H1 (cell line): ENCODE measurements at regions not wholly inside any gene's neighbourhood (a gene's known extent, or its start where the extent isn't known, plus 50 kb on each side); places are given as distances from the start of the nearest gene placed in this dataset.

Experiments
- CTCF ChIA-PET: fragments of 300-600 bp; sonication (Branson Sonifier 250); formaldehyde crosslinking; loops from one replicate; lab custom pipeline; 2021; ENCODE audit not compliant: partially characterized antibody; lab: Charles Lee
- POLR2A ChIA-PET: fragments of 300-600 bp; sonication (Branson Sonifier 250); formaldehyde crosslinking; loops from one replicate; lab custom pipeline; 2021; ENCODE audit warnings: inconsistent platforms; ENCODE audit not compliant: partially characterized antibody; lab: Charles Lee
- DNase-seq, 2 experiments: peaks; one replicate each; pipeline versions ENCODE4 v3.0.0 to v3.0.0-alpha.2; 2010 to 2022; ENCODE audit warnings: low spot score in 2 of 2, low read depth in 1 of 2, mixed read lengths in 1 of 2
- FAIRE-seq: peaks from 2 replicates; lab custom pipeline; 2011; peaks lifted over from hg19 to GRCh38; lab: Jason Lieb, UNC
- H2AFZ ChIP-seq: 2 replicates; pipeline ENCODE4 v1.8.1; 2012; ENCODE audit warnings: low read length, inconsistent platforms
- H2AK5ac ChIP-seq: 2 replicates; pipeline ENCODE4 v1.6.1; 2013; ENCODE audit warnings: low read depth, low read length
- H2BK120ac ChIP-seq: replicated peaks from 2 replicates; pipeline ENCODE3; 2013; ENCODE audit warnings: low read depth, low read length, inconsistent platforms
- H2BK12ac ChIP-seq: 2 replicates; pipeline ENCODE4 v1.6.1; 2013; ENCODE audit warnings: low read depth, low read length
- H2BK15ac ChIP-seq: 2 replicates; pipeline ENCODE4 v1.6.1; 2013; ENCODE audit warnings: low read length
- H2BK20ac ChIP-seq: 2 replicates; pipeline ENCODE4 v1.6.1; 2013; ENCODE audit warnings: low read length
- H2BK5ac ChIP-seq: 2 replicates; pipeline ENCODE4 v1.6.1; 2013; ENCODE audit warnings: low read depth, low read length
- H3K14ac ChIP-seq: 2 replicates; pipeline ENCODE4 v1.6.1; 2013; ENCODE audit warnings: inconsistent platforms; ENCODE audit not compliant: insufficient read length
- H3K18ac ChIP-seq: 2 replicates; pipeline ENCODE4 v1.6.1; 2013; ENCODE audit warnings: low read length; ENCODE audit errors: extremely low read depth
- H3K23ac ChIP-seq: 2 replicates; pipeline ENCODE4 v1.6.1; 2013; ENCODE audit warnings: inconsistent platforms; ENCODE audit not compliant: insufficient read length
- H3K23me2 ChIP-seq: 2 replicates; pipeline ENCODE4 v1.6.1; 2013; ENCODE audit warnings: low read depth, low read length
- H3K27ac ChIP-seq: 2 replicates; pipeline ENCODE4 v1.6.1; 2011; ENCODE audit warnings: low read depth, low read length, inconsistent platforms
- H3K27me3 ChIP-seq, 4 experiments: replicated peaks in 1 of 4; 1 replicate in 1 of 4; 2 replicates in 3 of 4; pipeline versions ENCODE4 v1.6.1 to v1.8.1; 2011 to 2013; ENCODE audit warnings: low read length in 3 of 4, mild to moderate bottlenecking in 3 of 4, inconsistent platforms in 2 of 4, mixed read lengths in 2 of 4, moderate library complexity in 1 of 4; ENCODE audit not compliant: control insufficient read depth in 3 of 4, insufficient read depth in 3 of 4; ENCODE audit errors: extremely low read depth in 1 of 4
- H3K36me3 ChIP-seq, 4 experiments: 2 replicates each; pipeline versions ENCODE4 v1.6.1 to v1.8.1; 2011 to 2013; ENCODE audit warnings: mild to moderate bottlenecking in 4 of 4, low read length in 3 of 4, moderate library complexity in 2 of 4, control low read depth in 1 of 4, inconsistent platforms in 1 of 4; ENCODE audit not compliant: insufficient read depth in 4 of 4, control insufficient read depth in 2 of 4
- H3K4ac ChIP-seq: replicated peaks from 2 replicates; pipeline ENCODE3; 2013; ENCODE audit warnings: low read length, low read depth, mixed read lengths, inconsistent platforms; ENCODE audit not compliant: insufficient read length
- H3K4me1 ChIP-seq, 4 experiments: replicated peaks in 1 of 4; 1 replicate in 1 of 4; 2 replicates in 3 of 4; pipeline versions ENCODE4 v1.6.1 to v1.8.1; 2011 to 2013; ENCODE audit warnings: low read length in 3 of 4, inconsistent platforms in 2 of 4, mixed read lengths in 1 of 4; ENCODE audit not compliant: insufficient read depth in 4 of 4, control insufficient read depth in 3 of 4
- H3K4me2 ChIP-seq, 2 experiments: 2 replicates each; pipeline versions ENCODE4 v1.6.1 to v1.8.1; 2011 to 2013; ENCODE audit warnings: low read depth in 2 of 2, low read length in 2 of 2, control low read depth in 1 of 2, inconsistent platforms in 1 of 2, mild to moderate bottlenecking in 1 of 2; ENCODE audit not compliant: insufficient read depth in 1 of 2
- H3K4me3 ChIP-seq, 4 experiments: fragments of 200-600, 300-600 bp in 1 of 4; sonication (generic), shearing (Covaris generic), sonication (Bioruptor Twin) in 1 of 4; 2 replicates each; pipeline versions ENCODE4 v1.5.1 to v1.8.1; 2011 to 2016; ENCODE audit warnings: low read length in 4 of 4, low read depth in 3 of 4, control low read depth in 2 of 4, inconsistent platforms in 2 of 4, mild to moderate bottlenecking in 2 of 4, mixed read lengths in 1 of 4, moderate library complexity in 1 of 4; ENCODE audit not compliant: insufficient read depth in 2 of 4; ENCODE audit errors: extremely low read depth in 1 of 4
- H3K56ac ChIP-seq: replicated peaks from 2 replicates; pipeline ENCODE3; 2013; ENCODE audit warnings: low read depth, mild to moderate bottlenecking, mixed read lengths, low read length, inconsistent platforms; ENCODE audit not compliant: insufficient read length
- H3K79me1 ChIP-seq: 2 replicates; pipeline ENCODE4 v1.6.1; 2013; ENCODE audit warnings: low read depth, low read length, control low read depth
- H3K79me2 ChIP-seq, 2 experiments: 2 replicates each; pipeline versions ENCODE4 v1.6.1 to v1.8.1; 2012 to 2013; ENCODE audit warnings: low read length in 2 of 2, mild to moderate bottlenecking in 2 of 2, inconsistent platforms in 1 of 2; ENCODE audit not compliant: insufficient read depth in 2 of 2, control insufficient read depth in 1 of 2
- H3K9ac ChIP-seq, 4 experiments: replicated peaks in 1 of 4; 1 replicate in 1 of 4; 2 replicates in 3 of 4; pipeline versions ENCODE4 v1.6.1 to v1.8.1; 2011 to 2013; ENCODE audit warnings: low read depth in 3 of 4, low read length in 3 of 4, control low read depth in 2 of 4, mild to moderate bottlenecking in 2 of 4, moderate library complexity in 2 of 4, inconsistent platforms in 1 of 4; ENCODE audit errors: extremely low read depth in 1 of 4
- H3K9me3 ChIP-seq, 2 experiments: 2 replicates each; pipeline versions ENCODE4 v1.6.1 to v1.8.1; 2012 to 2013; ENCODE audit warnings: mild to moderate bottlenecking in 2 of 2, moderate library complexity in 2 of 2, control low read depth in 1 of 2, inconsistent platforms in 1 of 2, low read depth in 1 of 2, low read length in 1 of 2, mixed read lengths in 1 of 2; ENCODE audit not compliant: insufficient read depth in 2 of 2
- H4K20me1 ChIP-seq, 2 experiments: replicated peaks in 1 of 2; 2 replicates each; pipeline versions ENCODE3 to v1.8.1; 2011 to 2013; ENCODE audit warnings: inconsistent platforms in 2 of 2, low read length in 2 of 2, mild to moderate bottlenecking in 1 of 2; ENCODE audit not compliant: insufficient read depth in 2 of 2, control insufficient read depth in 1 of 2
- H4K5ac ChIP-seq: 2 replicates; pipeline ENCODE4 v1.6.1; 2013; ENCODE audit warnings: low read length, low read depth, mixed read lengths, inconsistent platforms; ENCODE audit not compliant: insufficient read length
- H4K8ac ChIP-seq: 2 replicates; pipeline ENCODE4 v1.8.0; 2013; ENCODE audit warnings: mild to moderate bottlenecking, moderate library complexity, low read length, inconsistent platforms; ENCODE audit not compliant: insufficient read depth; ENCODE audit errors: extremely low read depth
- H4K91ac ChIP-seq: replicated peaks from 2 replicates; pipeline ENCODE3; 2013; ENCODE audit warnings: low read length, mixed read lengths, inconsistent platforms; ENCODE audit not compliant: insufficient read length
- ASH2L ChIP-seq: fragments of 200-600, 300-600 bp; sonication (generic); IDR thresholded peaks from one replicate; pipeline ENCODE4 v1.7.1; 2017; ENCODE audit warnings: low read length
- CBX5 ChIP-seq: fragments of 300-800, 300-1000 bp; sonication (generic); IDR thresholded peaks from 2 replicates; pipeline ENCODE4 v1.7.1; 2016; ENCODE audit warnings: antibody characterized with exemption, low read length, low read depth
- CEBPB ChIP-seq: IDR thresholded peaks from 2 replicates; pipeline ENCODE4 v1.6.1; 2012; ENCODE audit warnings: low read depth, low read length
- CHD1 ChIP-seq: IDR thresholded peaks from 2 replicates; pipeline ENCODE4 v1.6.1; 2012; ENCODE audit warnings: low read depth, low read length, improper control_type of control experiment
- CHD2 ChIP-seq: IDR thresholded peaks from 2 replicates; pipeline ENCODE4 v1.6.1; 2012; ENCODE audit warnings: low read length, improper control_type of control experiment
- CREB1 ChIP-seq: IDR thresholded peaks from 2 replicates; pipeline ENCODE4 v1.6.1; 2012; ENCODE audit warnings: inconsistent platforms
- EP300 ChIP-seq, 2 experiments: IDR thresholded peaks; 1 replicate in 1 of 2; 2 replicates in 1 of 2; pipeline ENCODE4 v1.6.1; 2011 to 2012; ENCODE audit warnings: low read depth in 2 of 2, low read length in 2 of 2, mild to moderate bottlenecking in 2 of 2, borderline replicate concordance in 1 of 2, inconsistent platforms in 1 of 2, moderate library complexity in 1 of 2
- GTF2F1 ChIP-seq: IDR thresholded peaks from 2 replicates; pipeline ENCODE4 v1.6.1; 2012; ENCODE audit warnings: low read depth, low read length, improper control_type of control experiment, borderline replicate concordance
- HDAC2 ChIP-seq, 2 experiments: fragments of 300-600 bp in 1 of 2; sonication (generic) in 1 of 2; IDR thresholded peaks; 2 replicates each; pipeline ENCODE4 v1.6.1; 2011 to 2012; ENCODE audit warnings: low read depth in 2 of 2, low read length in 2 of 2, mild to moderate bottlenecking in 2 of 2, moderate library complexity in 2 of 2, borderline replicate concordance in 1 of 2, inconsistent platforms in 1 of 2
- KDM5A ChIP-seq: fragments of 200-600 bp; IDR thresholded peaks from 2 replicates; pipeline ENCODE4 v1.7.1; 2012; ENCODE audit warnings: mild to moderate bottlenecking, low read length, inconsistent platforms, mixed read lengths
- RBBP5 ChIP-seq: IDR thresholded peaks from 2 replicates; pipeline ENCODE4 v1.7.1; 2012; ENCODE audit warnings: low read depth, mild to moderate bottlenecking, inconsistent platforms, low read length, moderate library complexity, borderline replicate concordance
- SIN3A ChIP-seq, 2 experiments: IDR thresholded peaks in 1 of 2; conservative IDR thresholded peaks in 1 of 2; 2 replicates each; pipeline ENCODE4 v1.6.1; 2011 to 2012; ENCODE audit warnings: low read length in 2 of 2, improper control_type of control experiment in 1 of 2, low read depth in 1 of 2, mild to moderate bottlenecking in 1 of 2
- TAF1 ChIP-seq: IDR thresholded peaks from 2 replicates; pipeline ENCODE4 v1.6.1; 2011; ENCODE audit warnings: mild to moderate bottlenecking, low read depth, low read length
- WGBS, 2 experiments: shearing (Covaris generic) in 1 of 2; methylation state at CpG; one replicate each; pipeline versions ENCODE4 v1.1.6 to v1.1.7; 2013 to 2015; ENCODE audit warnings: low lambda C conversion rate in 2 of 2, mixed read lengths in 2 of 2, inconsistent platforms in 1 of 2, low coverage in 1 of 2, missing lambda C conversion rate in 1 of 2; ENCODE audit not compliant: insufficient replicate concordance in 2 of 2, insufficient coverage in 1 of 2, insufficient read length in 1 of 2; ENCODE audit errors: extremely low coverage in 1 of 2, missing lambda C conversion rate in 1 of 2; 5-methylcytosine and 5-hydroxymethylcytosine counted together

GRCh38 chr2:217732992-217733391 lies 269.8 kb downstream of the TNS1 start:
- H3K4me1 ChIP-seq, result no peaks in the 10 kb centered on the region
- 84% methylated on average over 3 of the region's 3 CpGs; no CpG with 5 or more reads in 1 of the 2 experiments for WGBS, 2 experiments
- no peak overlapping the region for H3K18ac ChIP-seq
- H3K9ac ChIP-seq, result no peak overlapping the region
- H2BK120ac ChIP-seq, result no peak overlapping the region
- no peak overlapping the region for H3K4ac ChIP-seq
- H3K23ac ChIP-seq, result no peak overlapping the region
- no peak overlapping the region for H2AK5ac ChIP-seq
- H3K27ac ChIP-seq, result no peak overlapping the region
- H3K79me2 ChIP-seq, result no peaks in the 10 kb centered on the region
- no peak overlapping the region for H3K56ac ChIP-seq
- H2BK12ac ChIP-seq, result no peak overlapping the region
- H4K8ac ChIP-seq, result no peak overlapping the region
- ChIA-PET CTCF (interaction anchor here (0.7 to 2.2 kb wide), 3 partner anchors 21 to 222 kb away, joined by 4 read pairs; no protein-coding TSS in a partner anchor), POLR2A (no interaction called here)
- H3K23me2 ChIP-seq, result no peaks in the 10 kb centered on the region; the same call in 1 of the 2 replicates
- no peak overlapping the region for H3K4me3 ChIP-seq
- no peaks in the 10 kb centered on the region for H3K9me3 ChIP-seq
- H4K5ac ChIP-seq, result no peak overlapping the region
- no peak overlapping the region for H2BK15ac ChIP-seq
- H4K91ac ChIP-seq, result no peak overlapping the region
- DNase-seq, result no peak
- H4K20me1 ChIP-seq, result no peaks in the 10 kb centered on the region
- H2BK5ac ChIP-seq, result no peak overlapping the region
- no peak overlapping the region for H3K4me2 ChIP-seq
- no peak overlapping the region for H2BK20ac ChIP-seq
- H3K36me3 ChIP-seq, result no peaks in the 10 kb centered on the region
- H3K79me1 ChIP-seq, result no peaks in the 10 kb centered on the region
- no peak overlapping the region for H3K14ac ChIP-seq
- no peak for TF ChIP-seq CREB1
- no peak for TF ChIP-seq CBX5
- no peak for TF ChIP-seq CHD2
- no peak for TF ChIP-seq GTF2F1
- TF ChIP-seq EP300 (IDR thresholded peaks at IDR 0.05; ENCODE audit: borderline replicate concordance in 1 of 2, low read depth in 2 of 2, low read length in 2 of 2), result no peak
- no peak for TF ChIP-seq RBBP5
- TF ChIP-seq HDAC2 (IDR thresholded peaks at IDR 0.05; ENCODE audit: borderline replicate concordance in 1 of 2, low read depth in 2 of 2, low read length in 2 of 2), result no peak
- TF ChIP-seq SIN3A (conservative IDR thresholded peaks at IDR 0.05 in 1 of 2, IDR thresholded peaks at IDR 0.05 in 1 of 2; ENCODE audit: low read depth in 1 of 2, low read length in 2 of 2), result no peak
- no peak for TF ChIP-seq CHD1
- no peak for TF ChIP-seq KDM5A
- TF ChIP-seq CEBPB, result no peak
- TF ChIP-seq ASH2L, result no peak
- no peak for TF ChIP-seq TAF1
- TF ChIP-seq, all 59 proteins: peak for 0
- no peaks in the 10 kb centered on the region for H3K27me3 ChIP-seq
- FAIRE-seq, result no peak
- H2AFZ ChIP-seq, result no peak overlapping the region
